Panc1 (cell line): ENCODE measurements at regions not wholly inside any gene's neighbourhood (a gene's known extent, or its start where the extent isn't known, plus 50 kb on each side); places are given as distances from the start of the nearest gene placed in this dataset.

Experiments
- CTCF ChIP-seq: fragments of 450-650 bp; IDR thresholded peaks from 2 replicates; pipeline ENCODE4 v1.5.1; 2017; ENCODE audit warnings: mild to moderate bottlenecking
- POLR2AphosphoS5 ChIP-seq: IDR thresholded peaks from 2 replicates; pipeline ENCODE4 v1.6.1; 2012; ENCODE audit warnings: mild to moderate bottlenecking, low read depth, low read length, moderate library complexity
- REST ChIP-seq, 2 experiments: IDR thresholded peaks; 2 replicates each; pipeline ENCODE4 v1.6.1; 2011 to 2012; ENCODE audit warnings: low read depth in 2 of 2, control low read depth in 1 of 2, low read length in 1 of 2, mild to moderate bottlenecking in 1 of 2, moderate library complexity in 1 of 2; ENCODE audit not compliant: insufficient read depth in 1 of 2
- SIN3A ChIP-seq: IDR thresholded peaks from 2 replicates; pipeline ENCODE4 v1.6.1; 2012; ENCODE audit warnings: low read depth, mild to moderate bottlenecking, low read length, moderate library complexity, borderline replicate concordance; ENCODE audit not compliant: insufficient read depth
- TCF7L2 ChIP-seq: IDR thresholded peaks from 2 replicates; pipeline ENCODE4 v1.6.1; 2011; ENCODE audit warnings: mild to moderate bottlenecking, low read depth, low read length, inconsistent platforms

GRCh38 chr10:83517456-83517855 is 621.9 kb upstream of the GHITM start:
- TF ChIP-seq CTCF = no peak
- TF ChIP-seq POLR2AphosphoS5 = no peak
- TF ChIP-seq REST (IDR thresholded peaks at IDR 0.05; ENCODE audit: insufficient read depth in 1 of 2, low read depth in 2 of 2, low read length in 1 of 2) = no peak
- TF ChIP-seq SIN3A = no peak
- no peak for TF ChIP-seq TCF7L2
